HT-29 (cell line): ENCODE measurements at regions not wholly inside any gene's neighbourhood (a gene's known extent, or its start where the extent isn't known, plus 50 kb on each side); places are given as distances from the start of the nearest gene placed in this dataset.
"Not testable (repeated sequence)": the region's sequence is repeated elsewhere in the genome, so short reads cannot be mapped to it uniquely, and the experiment has no call there.

Experiments used
- DNase-seq: peaks from one replicate; pipeline ENCODE4 v3.0.0-alpha.2; 2015; ENCODE audit warnings: low spot score

DNA sequence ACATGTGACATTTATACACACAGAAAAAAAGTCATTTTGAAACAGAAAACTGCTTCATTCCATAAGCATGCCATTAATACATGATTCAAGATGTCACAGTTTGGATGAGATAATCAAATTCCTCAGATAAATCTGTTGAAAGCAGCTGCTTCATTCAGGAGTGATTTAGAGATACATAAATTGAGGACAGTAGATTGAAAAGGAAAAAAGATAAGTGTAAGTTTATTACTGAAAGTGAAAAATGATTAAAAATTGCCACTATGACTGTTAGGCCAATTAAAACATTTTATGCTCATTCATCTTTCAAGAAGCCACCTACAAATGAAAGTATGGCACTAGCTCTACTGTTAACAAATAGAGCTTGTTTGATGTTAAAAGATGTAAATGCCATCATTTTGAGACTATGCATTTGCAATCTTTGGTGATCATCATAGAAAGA lies 136.9 kb upstream of the CDK6 start:
- no peak for DNase-seq

DNA sequence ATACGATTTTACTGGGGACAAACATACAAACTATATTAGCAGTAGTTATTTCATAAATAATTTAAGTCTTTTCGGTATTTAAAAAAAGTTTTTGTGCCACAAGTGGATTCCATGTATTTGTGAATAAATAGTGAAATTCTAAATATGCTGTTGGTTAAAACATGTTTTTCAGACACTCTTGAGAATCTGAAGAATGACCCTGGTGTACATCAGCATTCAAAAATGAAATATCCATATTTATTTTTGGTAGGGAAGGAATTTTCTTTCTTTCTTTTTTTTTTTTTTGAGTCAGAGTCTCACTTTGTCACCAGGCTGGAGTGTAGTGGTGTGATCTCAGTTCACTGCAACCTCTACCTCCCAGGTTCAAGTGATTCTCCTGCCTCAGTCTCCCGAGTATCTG lies 136.1 kb upstream of the CDK6 start:
- DNase-seq: no peak

DNA sequence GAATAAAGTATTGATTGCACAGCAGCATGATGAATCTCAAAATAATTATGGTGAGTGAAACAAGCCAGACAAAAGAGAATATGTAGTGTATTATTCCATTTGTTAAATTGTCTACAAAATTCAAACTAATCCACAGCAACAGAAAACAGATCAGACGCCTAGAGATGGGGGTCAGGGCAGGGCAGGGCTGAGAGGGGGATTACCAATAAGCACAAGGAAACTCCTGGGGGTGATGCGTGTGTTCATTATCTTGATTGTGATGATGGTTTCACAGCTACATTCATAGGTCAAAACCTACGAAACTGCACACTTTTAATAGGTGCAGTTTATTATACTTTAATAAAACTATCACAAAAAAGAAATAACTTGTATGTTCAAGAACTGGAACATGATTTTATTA lies 132.7 kb upstream of the CDK6 start:
- no peak for DNase-seq

GRCh38 chr7:92968502-92968901 lies 132.1 kb upstream of the CDK6 start:
- DNase-seq: no peak

GRCh38 chr7:92967238-92967637 lies 130.9 kb upstream of the CDK6 start:
- DNase-seq: no peak

DNA sequence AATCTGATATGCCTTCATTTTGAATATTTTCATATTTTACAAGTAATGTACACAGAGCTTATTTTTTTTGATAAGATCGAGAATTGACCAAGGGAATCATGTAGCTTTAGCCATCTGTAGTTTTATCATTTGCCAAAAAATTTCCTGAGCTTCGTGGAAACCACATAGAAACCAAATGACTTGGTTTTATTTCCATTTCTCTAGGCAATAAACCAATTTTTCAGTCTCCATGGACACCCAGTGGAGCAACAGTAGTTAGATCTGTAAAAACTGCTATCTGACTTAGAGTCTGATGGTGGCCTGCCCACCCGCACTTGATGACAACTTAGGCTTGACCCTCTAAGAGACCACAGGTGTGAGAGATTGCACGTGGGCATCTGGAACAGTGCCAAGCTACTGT lies 127.8 kb upstream of the CDK6 start:
- DNase-seq: no peak

GRCh38 chr7:92963566-92963965 lies 127.2 kb upstream of the CDK6 start:
- DNase-seq: no peak

DNA sequence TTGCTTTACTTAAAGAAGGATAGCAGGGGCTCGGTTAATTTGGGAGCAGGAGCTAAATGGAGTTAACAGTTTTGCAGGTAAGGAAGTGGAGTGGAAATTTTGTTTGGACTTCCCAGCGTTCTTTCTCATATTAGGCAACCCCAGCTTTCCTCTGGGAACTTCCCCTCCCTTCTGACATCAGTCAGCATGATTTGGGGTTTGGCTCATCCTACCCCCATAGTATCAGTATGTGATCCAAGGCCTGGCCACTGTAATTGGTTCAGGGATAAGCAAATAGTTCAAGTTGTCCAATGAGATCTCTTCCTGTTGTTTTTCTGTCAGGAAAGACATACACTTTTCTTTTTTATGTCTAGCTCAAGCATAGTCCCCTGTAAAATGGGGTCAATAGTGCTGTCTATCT lies 125.6 kb upstream of the CDK6 start:
- DNase-seq: no peak

DNA sequence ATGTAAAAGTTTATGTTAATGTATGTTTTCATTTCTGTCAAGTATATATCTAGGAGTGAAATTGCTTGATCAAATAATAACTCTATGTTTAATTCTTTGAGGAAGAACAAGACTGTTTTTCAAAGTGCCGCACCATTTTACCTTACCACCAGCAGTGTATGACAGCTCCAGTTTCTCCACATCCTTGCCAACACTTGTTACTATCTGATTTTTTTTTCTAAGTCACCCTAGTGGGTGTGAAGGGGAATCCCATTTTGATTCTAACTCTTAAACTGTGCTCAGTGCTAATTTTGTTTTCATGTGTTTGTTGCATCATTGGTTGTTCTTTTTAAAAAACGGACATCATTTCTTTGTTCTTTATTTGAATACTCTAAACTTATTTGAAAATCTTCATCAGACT lies 120.2 kb upstream of the CDK6 start:
- no peak for DNase-seq

GRCh38 chr7:92955081-92955480 lies 118.7 kb upstream of the CDK6 start:
- DNase-seq: no peak

GRCh38 chr7:92953657-92954056 lies 117.3 kb upstream of the CDK6 start:
- peak; percentile 19 for DNase-seq

DNA sequence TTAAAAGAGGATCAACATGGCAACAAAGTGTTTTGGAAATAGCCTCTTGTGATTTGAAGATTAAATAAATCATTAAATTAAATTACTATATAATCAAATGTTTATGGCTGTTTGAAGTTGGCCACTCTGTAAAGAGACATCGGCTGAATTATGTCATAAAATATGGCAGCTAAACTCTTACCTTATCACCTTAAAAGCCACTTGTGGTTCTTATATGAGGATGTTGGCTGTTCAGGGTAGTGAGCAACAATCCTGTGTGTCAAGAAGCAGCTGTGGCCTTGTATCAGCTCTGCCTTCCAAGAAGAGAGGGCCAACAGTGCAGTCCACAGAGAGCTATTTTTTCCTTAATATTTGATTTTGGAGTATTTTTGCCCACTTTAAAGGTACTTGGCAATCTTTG lies 113.4 kb upstream of the CDK6 start:
- no peak for DNase-seq

DNA sequence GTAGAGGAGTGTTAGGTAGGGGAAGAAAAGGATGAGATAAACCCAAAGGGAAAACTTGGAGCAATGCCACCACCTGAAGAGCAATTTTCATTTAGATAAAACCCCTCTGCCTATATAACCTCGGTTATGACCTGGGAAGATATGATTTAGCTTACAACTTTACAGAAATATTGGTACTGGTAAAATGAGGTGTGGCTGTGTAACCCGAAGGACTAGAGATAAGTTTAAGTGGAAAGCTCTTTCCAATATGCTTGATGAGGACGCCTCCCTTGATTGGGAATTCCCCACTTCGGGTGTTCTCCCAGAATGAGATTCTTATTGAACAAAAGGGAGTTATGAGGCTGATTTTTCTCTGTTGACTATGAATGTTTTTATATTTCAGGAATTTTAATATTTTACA lies 109.5 kb upstream of the CDK6 start:
- DNase-seq: no peak

DNA sequence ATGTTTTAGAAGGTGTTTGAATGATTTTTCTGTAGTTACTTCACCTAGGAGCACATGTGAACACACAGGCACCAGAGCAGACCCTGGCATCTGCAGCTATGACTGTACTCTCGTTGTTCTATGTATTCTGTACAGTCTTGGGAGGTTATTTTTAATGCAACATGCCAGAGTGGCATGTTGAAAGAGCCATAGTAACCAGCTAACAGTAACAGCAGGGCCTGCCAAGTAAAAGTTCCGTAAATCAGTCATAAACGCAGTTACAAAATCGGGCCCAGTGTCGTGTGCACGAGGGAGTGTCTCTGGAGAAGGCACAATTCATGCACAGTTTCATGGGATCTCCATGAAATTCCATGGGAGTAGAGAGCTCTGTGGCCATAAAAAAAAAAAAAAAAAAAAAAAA lies 108.3 kb upstream of the CDK6 start:
- no peak for DNase-seq

- not testable (repeated sequence) for DNase-seq
Measured at GRCh38 chr7:92942706-92943105, 106.3 kb upstream of the CDK6 start.

DNA sequence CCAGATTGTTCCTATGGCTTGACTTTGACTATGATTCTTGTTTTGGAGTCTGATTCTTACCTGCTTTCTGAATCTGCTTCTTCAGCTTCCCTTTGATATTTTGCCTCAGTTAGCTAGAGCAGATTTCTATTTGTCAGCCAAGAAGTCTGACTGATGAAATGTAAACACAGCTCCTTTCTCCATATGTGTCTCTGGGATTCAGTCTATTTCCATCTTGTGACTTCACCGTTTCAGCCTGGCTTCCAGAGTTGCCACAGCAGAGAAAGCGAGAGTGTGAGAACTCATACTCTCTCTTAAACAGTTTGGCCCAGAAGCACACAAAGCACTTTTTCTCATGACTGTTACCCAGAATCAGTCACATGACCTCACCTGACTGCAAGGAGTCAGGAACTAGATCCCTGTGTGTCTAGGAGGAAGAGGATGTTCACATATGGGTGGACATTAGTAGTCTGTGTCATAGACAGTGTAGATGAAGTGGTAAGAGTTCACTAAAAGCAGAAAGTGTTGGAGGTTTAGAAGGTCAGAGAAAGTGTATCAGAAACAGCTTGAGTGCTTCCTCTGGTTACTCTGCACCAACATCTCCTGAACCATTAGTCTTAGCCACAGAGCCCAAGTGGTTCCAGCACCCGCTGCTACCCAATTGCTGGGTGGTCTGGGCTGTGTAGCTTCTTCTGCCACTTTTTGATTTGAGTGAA lies 103.4 kb upstream of the CDK6 start:
- DNase-seq: no peak

- DNase-seq: no peak
Measured at GRCh38 chr7:92934096-92934495, 97.7 kb upstream of the CDK6 start.

DNA sequence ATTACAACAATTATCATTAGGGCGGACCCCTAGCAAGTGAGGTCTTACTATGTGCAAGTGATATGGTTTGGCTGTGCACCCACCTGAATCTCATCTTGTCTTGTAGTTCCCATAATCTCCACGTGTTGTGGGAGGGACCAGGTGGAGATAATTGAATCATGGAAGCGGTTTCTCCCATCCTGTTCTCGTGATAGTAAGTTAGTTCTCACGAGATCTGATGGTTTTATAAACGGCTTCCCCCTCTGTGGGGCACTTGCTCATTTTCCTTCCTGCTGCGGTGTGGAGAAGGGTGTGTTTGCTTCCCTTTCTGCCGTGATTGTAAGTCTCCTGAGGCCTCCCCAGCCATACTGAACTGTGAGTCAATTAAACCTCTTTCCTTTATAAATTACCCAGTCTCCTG lies 96.1 kb upstream of the CDK6 start:
- no peak for DNase-seq

DNA sequence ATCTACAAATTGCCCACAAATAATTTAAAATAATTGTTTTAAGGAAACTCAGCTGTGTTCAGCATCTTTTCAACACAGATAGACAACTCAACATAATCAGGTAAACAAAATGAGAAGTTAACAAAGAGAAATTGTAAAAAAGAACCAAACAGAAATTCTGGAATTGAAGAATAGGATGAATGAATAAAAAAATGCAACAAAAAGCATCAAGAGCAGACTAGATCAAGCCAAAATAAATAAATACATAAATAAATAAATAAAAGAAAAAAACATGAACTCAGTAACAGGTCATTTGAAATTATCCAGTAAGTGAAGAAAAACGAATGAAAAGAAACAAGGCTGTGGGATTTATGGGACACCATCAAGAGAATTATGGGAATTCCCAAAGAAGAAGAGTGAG lies 94.0 kb upstream of the CDK6 start:
- no peak for DNase-seq

DNA sequence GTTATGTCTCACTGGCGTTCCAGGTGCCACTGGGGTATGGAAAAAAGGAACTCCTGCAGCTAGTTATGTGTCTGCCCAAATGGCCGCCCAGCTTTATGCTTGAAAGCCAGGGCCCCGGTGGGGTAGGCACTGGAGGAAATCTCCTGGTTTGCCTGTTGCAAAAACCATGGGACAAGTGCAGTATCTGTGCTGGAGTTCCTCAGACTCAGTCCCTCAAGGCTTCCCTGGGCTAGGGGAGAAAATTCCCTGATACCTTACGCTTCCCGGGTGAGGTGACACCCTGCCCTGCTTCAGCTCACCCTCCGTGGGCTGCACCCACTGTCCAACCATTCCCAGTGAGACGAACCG lies 90.3 kb upstream of the CDK6 start:
- DNase-seq: no peak

DNA sequence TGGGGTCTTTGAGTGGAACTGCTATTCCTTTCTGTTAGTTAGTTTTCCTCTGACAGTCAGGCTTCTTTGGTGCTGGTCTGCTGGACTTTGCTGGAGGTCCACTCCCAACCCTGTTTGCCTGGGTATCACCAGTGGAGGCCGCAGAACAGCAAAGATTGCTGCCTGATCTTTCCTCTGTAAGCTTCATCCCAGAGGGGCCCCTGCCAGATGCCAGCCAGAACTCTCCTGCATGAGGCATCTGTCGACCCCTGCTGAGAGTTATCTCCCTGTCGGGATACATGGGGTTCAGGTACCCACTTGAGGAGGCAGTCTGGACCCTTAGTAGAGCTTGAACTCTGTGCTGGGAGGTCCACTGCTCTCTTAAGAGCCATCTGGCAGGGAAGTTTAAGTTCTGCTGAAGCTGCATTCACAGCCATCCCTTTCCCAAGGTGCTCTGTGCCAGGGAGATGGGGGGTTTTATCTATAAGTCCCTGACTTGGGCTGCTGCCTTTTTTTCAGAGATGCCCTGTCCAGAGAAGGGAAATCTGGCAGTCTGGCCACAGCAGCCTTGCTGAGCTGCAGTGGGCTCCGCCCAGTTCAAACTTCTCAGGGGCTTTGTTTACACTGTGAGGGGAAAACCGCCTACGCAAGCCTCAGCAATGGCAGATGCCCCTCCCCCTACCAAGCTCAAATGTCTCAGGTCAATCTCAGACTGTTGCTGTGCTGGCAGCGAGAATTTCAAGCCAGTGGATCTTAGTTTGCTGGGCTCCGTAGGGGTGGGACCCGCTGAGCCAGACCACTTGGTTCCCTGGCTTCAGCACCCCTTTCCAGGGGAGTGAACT lies 89.7 kb upstream of the CDK6 start:
- DNase-seq: no peak

- DNase-seq: no peak
Measured at GRCh38 chr7:92924800-92925199, 88.4 kb upstream of the CDK6 start.

DNA sequence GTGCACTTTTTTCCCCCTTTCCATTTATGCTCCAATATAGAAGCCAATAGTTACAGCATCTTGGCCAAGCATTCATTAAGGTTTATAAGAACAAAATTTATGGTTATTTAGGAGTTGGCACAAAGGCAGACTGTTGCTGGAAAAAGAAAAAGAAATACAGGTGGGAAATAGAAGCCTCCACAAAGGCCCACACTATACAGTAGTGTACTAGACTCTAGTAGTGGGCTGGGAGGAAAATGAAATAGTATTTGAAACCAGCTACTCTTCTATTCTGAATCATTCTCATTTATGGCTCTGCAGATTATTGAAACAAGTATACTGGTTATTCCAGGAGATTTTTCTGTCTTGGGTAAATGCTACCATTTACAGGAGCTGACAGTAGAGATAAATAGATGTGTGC lies 80.9 kb upstream of the CDK6 start:
- DNase-seq: no peak
